AG04449 (cell line): ENCODE measurements at regions not wholly inside any gene's neighbourhood (a gene's known extent, or its start where the extent isn't known, plus 50 kb on each side); places are given as distances from the start of the nearest gene placed in this dataset.

Source experiments
- CTCF ChIA-PET: fragments of 350-600 bp; formaldehyde crosslinking; extraction: SDS; loops from one replicate; lab custom pipeline; 2021; ENCODE audit warnings: antibody characterized with exemption; lab: Yijun Ruan, JAX
- POLR2A ChIA-PET: fragments of 400-600, 350-600 bp; formaldehyde crosslinking; extraction: SDS; loops from one replicate; lab custom pipeline; 2020; ENCODE audit warnings: antibody characterized with exemption, inconsistent platforms; lab: Yijun Ruan, JAX
- DNase-seq: peaks from one replicate; pipeline ENCODE4 v3.0.0-alpha.2; 2010; ENCODE audit warnings: low read depth, low spot score
- H3K4me3 ChIP-seq: 2 replicates; pipeline ENCODE4 v1.5.1; 2011; ENCODE audit warnings: low read depth, mild to moderate bottlenecking, control low read depth, low read length
- CTCF ChIP-seq: IDR thresholded peaks from one replicate; pipeline ENCODE4 v1.5.1; 2011; ENCODE audit warnings: mild to moderate bottlenecking, moderate library complexity, low read length, control low read depth, inconsistent platforms; ENCODE audit not compliant: insufficient read depth; ENCODE audit errors: missing control alignments

- no peak for TF ChIP-seq CTCF
- ChIA-PET POLR2A (interaction anchor here (0.7 kb wide), 1 partner anchor 537 kb away, joined by 4 read pairs; no protein-coding TSS in a partner anchor), CTCF (interaction anchor here (0.7 to 2.2 kb wide), 6 partner anchors 14 to 653 kb away, joined by 3 to 6 read pairs (median 4); no protein-coding TSS in a partner anchor)
- H3K4me3 ChIP-seq, result no peak overlapping the region
- no peak for DNase-seq
These were observed 104.9 kb downstream of the CHIC2 start for GRCh38 chr4:53959343-53960120.

- DNase-seq, result no peak
- ChIA-PET POLR2A (no interaction called here), CTCF (no interaction called here)
- no peak overlapping the region for H3K4me3 ChIP-seq
- no peak for TF ChIP-seq CTCF
These were observed 108.0 kb downstream of the CHIC2 start for GRCh38 chr4:53956454-53956853.

GRCh38 chr4:53956053-53956452 lies 108.4 kb downstream of the CHIC2 start:
- ChIA-PET POLR2A (no interaction called here), CTCF (interaction anchor here (1.4 kb wide), 1 partner anchor 262 kb away, joined by 3 read pairs; no protein-coding TSS in a partner anchor)
- no peak for DNase-seq
- TF ChIP-seq CTCF, result no peak
- H3K4me3 ChIP-seq, result no peak overlapping the region

- TF ChIP-seq CTCF, result no peak
- no peak for DNase-seq
- no peak overlapping the region for H3K4me3 ChIP-seq
- CTCF ChIA-PET, result interaction anchor here (1.4 kb wide), 1 partner anchor 12 kb away, joined by 3 read pairs; no protein-coding TSS in a partner anchor
- POLR2A ChIA-PET, result no interaction called here
These were observed 113.0 kb downstream of the CHIC2 start for GRCh38 chr4:53951414-53951813.

- no peak overlapping the region for H3K4me3 ChIP-seq
- CTCF ChIA-PET, result interaction anchor here (0.8 to 4.8 kb wide), 3 partner anchors 12 to 23 kb away, joined by 3 to 31 read pairs (median 4); no protein-coding TSS in a partner anchor
- POLR2A ChIA-PET, result no interaction called here
- no peak for TF ChIP-seq CTCF
- DNase-seq, result no peak
These were observed 120.9 kb downstream of the CHIC2 start for GRCh38 chr4:53943345-53944085.

GRCh38 chr4:53942712-53943111 lies 121.7 kb downstream of the CHIC2 start:
- POLR2A ChIA-PET, result no interaction called here
- TF ChIP-seq CTCF, result no peak
- CTCF ChIA-PET, result interaction anchor here (0.8 to 4.8 kb wide), 4 partner anchors 11 to 276 kb away, joined by 3 to 31 read pairs (median 4); no protein-coding TSS in a partner anchor
- DNase-seq, result no peak
- H3K4me3 ChIP-seq, result no peak overlapping the region
